ENCODE measurements at regions not wholly inside any gene's neighbourhood (a gene's known extent, or its start where the extent isn't known, plus 50 kb on each side); places are given as distances from the start of the nearest gene placed in this dataset.

GRCh38 chr6:112576423-112576822, 229.3 kb downstream of the RFPL4B start:
- TF ChIP-seq CTCF (conservative IDR thresholded peaks at IDR 0.05; ENCODE audit: low read depth in 2 of 2), result no peak
- TF ChIP-seq ZNF331 (CRISPR knock-in tag; IDR thresholded peaks at IDR 0.05; ENCODE audit: low read depth), result no peak
- TF ChIP-seq EZH2 (IDR thresholded peaks at IDR 0.05; ENCODE audit: low read depth, unreplicated experiment), result no peak
